CD4-positive, alpha-beta T cell treated with Interleukin-21 for 1 hour (primary cell): ENCODE measurements at regions not wholly inside any gene's neighbourhood (a gene's known extent, or its start where the extent isn't known, plus 50 kb on each side); places are given as distances from the start of the nearest gene placed in this dataset.
A peak's percentile ranks its signal among the peaks of the same experiment; 100 is the strongest.
"Not testable (repeated sequence)": the region's sequence is repeated elsewhere in the genome, so short reads cannot be mapped to it uniquely, and the experiment has no call there.

ENCODE experiments used
- DNase-seq: peaks from one replicate; pipeline ENCODE4 v3.0.0-alpha.2; 2020

GRCh38 chr1:234770924-234771540, 161.1 kb upstream of the IRF2BP2 start:
- no peak for DNase-seq

GRCh38 chr1:234769986-234770795, 160.2 kb upstream of the IRF2BP2 start:
- DNase-seq: no peak

- DNase-seq: no peak
Measured at GRCh38 chr1:234769284-234769985, 159.5 kb upstream of the IRF2BP2 start.

GRCh38 chr1:234768569-234769283, 158.7 kb upstream of the IRF2BP2 start:
- DNase-seq: no peak

- peak; percentile 45 for DNase-seq
Measured at GRCh38 chr1:234768171-234768568, 158.2 kb upstream of the IRF2BP2 start.

GRCh38 chr1:234765672-234766071, 155.7 kb upstream of the IRF2BP2 start:
- no peak for DNase-seq

GRCh38 chr1:234765181-234765580, 155.2 kb upstream of the IRF2BP2 start:
- no peak for DNase-seq

GRCh38 chr1:234763910-234764309, 153.9 kb upstream of the IRF2BP2 start:
- no peak for DNase-seq

- DNase-seq: no peak
Measured at GRCh38 chr1:234763367-234763766, 153.4 kb upstream of the IRF2BP2 start.

GRCh38 chr1:234762127-234762526, 152.1 kb upstream of the IRF2BP2 start:
- not testable (repeated sequence) for DNase-seq

- no peak for DNase-seq
Measured at GRCh38 chr1:234760303-234760723, 150.3 kb upstream of the IRF2BP2 start.

- DNase-seq: no peak
Measured at GRCh38 chr1:234759888-234760287, 149.9 kb upstream of the IRF2BP2 start.

- peak; percentile 75 for DNase-seq
Measured at GRCh38 chr1:234758851-234759250, 148.9 kb upstream of the IRF2BP2 start.

- DNase-seq: no peak
Measured at GRCh38 chr1:234756857-234757256, 146.9 kb upstream of the IRF2BP2 start.

- no peak for DNase-seq
Measured at GRCh38 chr1:234756066-234756774, 146.2 kb upstream of the IRF2BP2 start.

GRCh38 chr1:234755449-234755863, 145.5 kb upstream of the IRF2BP2 start:
- DNase-seq: no peak

GRCh38 chr1:234753979-234754378, 144.0 kb upstream of the IRF2BP2 start:
- no peak for DNase-seq

- no peak for DNase-seq
Measured at GRCh38 chr1:234752927-234753326, 142.9 kb upstream of the IRF2BP2 start.

- DNase-seq: no peak
Measured at GRCh38 chr1:234751678-234752077, 141.7 kb upstream of the IRF2BP2 start.

- no peak for DNase-seq
Measured at GRCh38 chr1:234750922-234751627, 141.1 kb upstream of the IRF2BP2 start.

GRCh38 chr1:234748713-234749112, 138.7 kb upstream of the IRF2BP2 start:
- no peak for DNase-seq

GRCh38 chr1:234748066-234748465, 138.1 kb upstream of the IRF2BP2 start:
- no peak for DNase-seq
